Left renal cortex interstitium (tissue), 4 donors: ENCODE measurements at regions not wholly inside any gene's neighbourhood (a gene's known extent, or its start where the extent isn't known, plus 50 kb on each side); places are given as distances from the start of the nearest gene placed in this dataset.
"Not testable (repeated sequence)": the region's sequence is repeated elsewhere in the genome, so short reads cannot be mapped to it uniquely, and the experiment has no call there.

Source experiments
- DNase-seq, 4 donors: peaks; one replicate each; pipeline ENCODE4 v3.0.0-alpha.2; 2013; ENCODE audit warnings: low read depth in 4 of 4, low spot score in 2 of 4, missing footprints in 1 of 4

DNA sequence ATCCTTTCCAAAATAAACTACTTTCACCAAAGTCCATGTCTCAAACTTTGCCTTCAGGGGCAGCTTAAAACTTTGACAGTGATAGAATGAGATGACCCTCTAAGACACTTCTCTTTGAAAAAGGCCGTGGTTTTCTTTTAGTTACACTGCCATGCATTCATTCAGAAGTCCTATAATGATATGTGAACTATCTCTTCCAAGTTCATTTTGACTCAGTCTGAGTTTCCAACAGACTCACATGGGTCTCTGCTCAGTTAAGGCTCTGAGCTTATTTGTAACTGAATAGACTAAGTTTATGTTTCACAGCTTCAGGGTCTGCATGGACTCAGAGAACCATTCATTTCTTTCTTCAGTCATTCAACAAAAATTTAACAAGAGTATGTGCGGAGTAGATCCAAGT is 208.9 kb upstream of the PRSS1 start:
- no peak for DNase-seq

DNA sequence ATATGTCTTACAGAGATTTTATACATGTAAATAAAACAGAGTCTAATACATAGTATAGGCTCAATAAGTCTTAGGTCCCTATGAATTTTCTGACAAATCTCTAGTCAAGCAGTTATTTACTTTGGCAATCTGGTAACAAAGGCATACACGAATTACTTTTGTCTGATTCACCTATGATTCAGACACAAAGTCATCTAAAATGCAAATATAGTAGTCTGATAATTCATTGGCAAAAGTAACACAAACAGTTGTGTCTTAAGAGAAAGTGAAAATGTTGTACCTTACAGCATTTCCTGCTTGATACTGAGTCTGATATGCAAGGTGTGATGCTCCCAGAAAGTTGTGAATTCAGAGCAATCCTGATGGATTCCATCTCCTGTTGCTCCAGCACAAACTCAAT is 209.4 kb upstream of the PRSS1 start:
- DNase-seq = no peak

DNA sequence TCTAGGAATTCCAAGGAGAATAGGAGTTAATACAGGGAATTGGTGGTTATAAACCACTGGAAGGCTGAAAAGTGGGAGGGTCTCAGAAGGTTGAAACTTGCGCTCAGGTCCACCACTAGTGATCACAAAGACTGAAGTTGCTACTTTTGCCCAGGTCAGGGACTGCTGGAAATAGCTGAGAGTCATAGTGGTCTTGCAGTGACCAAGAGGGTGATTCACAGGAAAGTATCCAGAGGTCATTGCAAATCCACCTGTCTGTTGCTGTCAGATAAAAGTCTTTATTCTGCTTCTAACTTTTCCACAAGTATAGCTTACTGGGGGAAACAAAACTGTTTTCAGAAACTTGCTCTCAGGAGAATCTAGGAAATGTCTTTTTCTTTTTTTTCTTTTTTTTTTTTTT is 211.5 kb upstream of the PRSS1 start:
- DNase-seq = no peak

DNA sequence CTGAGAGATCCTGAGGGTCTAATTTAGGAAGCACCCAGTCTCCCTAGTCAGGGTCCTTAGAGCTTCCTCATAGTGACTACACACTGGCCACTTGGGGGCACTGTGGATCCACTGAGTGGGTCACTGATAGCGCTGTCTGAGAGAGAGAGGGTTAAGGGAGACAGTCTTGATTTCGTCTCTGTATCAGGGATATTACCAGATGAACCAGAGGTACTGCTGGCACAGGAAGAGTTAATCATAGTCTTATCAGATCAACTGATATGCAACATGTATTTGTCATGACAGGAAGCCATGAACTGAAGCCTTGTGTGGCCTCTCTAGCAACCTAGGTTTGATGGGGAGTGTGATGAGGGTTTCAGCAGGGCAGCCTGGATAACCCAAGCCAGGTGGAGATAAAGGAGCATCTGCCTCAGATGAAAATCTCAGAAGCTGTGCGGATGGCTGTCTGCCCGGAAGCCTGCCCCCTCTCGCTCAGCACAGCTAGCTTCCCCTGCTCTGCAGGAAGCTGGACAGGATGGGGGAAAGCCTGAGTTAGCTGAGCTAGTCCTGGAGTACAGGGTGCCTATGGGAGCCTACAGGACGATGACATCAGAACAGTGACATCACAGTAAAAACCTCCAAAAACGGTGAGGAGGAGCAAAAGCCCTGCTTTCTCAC is 214.0 kb upstream of the PRSS1 start:
- DNase-seq = peak in 1 of 4 donors; percentile 57

DNA sequence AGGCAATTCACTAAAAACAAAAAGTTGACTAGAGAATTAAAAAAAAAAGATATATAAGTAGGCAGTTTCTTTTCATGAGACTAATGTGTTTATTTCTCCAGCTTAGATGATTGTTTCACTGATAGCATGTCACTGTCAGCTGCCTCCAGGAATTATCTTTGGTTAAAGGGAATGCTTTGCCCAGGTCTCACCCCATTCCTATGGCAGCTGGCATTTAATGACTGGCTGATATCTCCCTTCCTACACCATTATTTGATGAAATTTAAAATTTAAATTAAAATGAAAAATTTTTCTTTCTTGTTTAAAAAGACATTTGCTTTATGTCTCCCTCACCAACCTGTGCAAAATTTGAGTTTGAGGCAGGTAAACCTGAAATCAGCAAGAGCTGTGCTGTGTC is 214.5 kb upstream of the PRSS1 start:
- no peak for DNase-seq

DNA sequence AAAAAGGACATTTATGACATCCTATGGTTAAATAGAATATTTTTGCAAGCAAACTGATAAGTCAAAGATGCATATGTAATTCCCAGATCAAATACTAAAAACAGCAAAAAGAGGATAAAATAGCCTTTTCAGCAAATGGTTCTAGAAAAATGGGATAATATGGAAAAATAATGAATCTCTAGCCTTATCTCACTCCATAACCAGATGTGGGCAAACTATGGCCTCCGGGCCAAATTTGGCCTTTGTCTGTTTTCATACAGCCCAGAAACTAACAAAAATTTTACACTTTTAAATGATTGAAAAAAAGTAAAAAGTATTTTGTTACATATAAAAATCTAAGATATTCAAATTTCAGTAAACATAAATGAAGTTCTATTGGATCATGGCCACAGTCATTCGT is 215.4 kb upstream of the PRSS1 start:
- DNase-seq = no peak

DNA sequence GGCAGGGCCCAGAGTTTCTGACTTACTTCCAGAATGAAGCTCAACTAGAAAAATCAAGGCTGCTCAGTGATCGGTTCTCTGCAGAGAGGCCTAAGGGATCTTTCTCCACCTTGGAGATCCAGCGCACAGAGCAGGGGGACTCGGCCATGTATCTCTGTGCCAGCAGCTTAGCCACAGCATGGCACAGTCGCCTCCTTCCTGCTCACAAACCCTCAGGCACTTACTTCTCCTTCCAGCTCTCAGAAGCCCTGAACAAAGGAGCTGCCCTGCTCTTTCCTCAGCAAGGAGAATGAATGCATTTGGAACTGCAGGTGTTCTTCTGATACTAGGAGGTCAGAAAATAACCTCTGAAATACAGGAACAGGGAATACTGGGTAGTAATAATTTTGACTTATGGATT is 219.7 kb upstream of the PRSS1 start:
- no peak for DNase-seq

DNA sequence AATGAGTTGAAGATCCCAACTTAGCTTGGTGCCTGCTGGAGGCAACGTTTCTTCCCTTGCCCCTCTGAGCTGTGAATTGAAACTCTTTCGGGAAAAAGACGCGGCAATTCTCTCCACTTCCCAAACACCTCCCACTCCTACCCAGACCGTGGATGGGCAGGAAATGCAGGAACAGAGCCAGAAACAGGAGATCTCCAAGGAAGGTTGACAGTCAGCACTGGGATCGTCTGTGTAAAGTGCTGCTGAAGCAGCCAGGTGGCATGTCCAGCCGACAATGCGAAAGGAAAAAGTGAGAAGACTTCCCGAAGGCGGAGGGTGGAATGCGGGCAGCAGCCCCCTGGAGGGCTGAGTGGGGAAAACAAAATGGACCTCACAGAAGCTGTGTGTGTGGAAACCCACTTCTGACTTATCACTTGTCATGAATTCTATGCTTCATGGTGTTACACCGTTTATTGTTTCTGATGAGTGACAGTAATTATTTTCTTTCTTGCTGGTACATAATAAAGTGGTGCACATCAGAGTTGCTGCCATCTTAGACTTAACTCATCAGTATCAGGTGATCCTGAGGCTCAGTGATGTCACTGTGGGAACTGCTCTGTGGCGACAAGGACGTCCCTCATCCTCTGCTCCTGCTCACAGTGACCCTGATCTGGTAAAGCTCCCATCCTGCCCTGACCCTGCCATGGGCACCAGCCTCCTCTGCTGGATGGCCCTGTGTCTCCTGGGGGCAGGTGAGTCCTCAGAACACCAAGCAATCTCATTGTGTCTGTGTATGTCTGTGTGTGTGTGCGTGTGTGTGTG is 220.5 kb upstream of the PRSS1 start:
- no peak for DNase-seq

DNA sequence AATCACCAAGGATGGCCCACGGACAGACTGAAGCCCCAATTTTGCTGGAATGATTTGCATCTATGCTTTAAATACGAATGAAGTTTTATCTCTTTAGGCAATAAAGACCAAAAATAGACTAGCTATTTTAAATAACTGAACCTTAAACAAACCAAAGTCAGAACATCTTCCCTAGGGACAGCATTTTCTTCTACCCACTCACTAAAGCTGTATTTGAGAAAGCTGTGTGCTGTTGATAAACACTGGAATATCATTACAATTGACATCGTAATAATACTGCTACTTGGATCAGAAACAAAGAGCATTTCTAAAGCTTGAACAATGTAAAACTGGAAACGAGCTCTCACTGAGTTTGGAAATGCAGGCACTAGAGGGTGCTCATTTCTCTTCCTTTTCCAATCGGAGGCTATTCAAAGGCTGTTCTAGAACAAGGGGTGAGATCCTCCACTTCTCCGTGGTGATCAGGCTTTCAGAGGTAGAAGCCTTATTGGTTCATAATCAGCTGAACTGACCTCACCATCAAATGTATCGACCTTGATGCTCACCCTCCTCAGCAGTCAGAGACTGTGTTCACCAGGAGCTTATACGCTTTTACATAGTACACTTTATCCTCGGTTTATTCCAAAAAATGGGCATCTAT is 225.3 kb upstream of the PRSS1 start:
- no peak for DNase-seq

DNA sequence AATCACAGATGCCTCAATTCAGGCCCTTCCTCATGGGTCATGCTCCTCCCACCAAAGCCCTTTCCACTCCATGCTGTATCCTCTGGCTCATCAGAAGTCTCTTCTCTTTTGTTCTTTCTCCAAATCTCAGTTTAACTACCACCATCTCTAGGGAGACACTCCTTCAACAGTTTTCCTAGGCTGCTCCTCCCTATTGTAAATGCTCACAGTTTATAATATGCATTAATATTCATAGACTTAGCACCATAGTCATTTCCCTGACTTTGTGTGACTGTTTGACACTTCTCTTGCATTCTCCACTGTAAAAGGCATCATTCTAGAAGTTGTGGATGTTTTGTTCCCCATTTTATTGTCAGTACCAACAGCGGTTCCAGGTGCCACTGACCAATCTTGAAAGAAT is 226.5 kb upstream of the PRSS1 start:
- DNase-seq = no peak

DNA sequence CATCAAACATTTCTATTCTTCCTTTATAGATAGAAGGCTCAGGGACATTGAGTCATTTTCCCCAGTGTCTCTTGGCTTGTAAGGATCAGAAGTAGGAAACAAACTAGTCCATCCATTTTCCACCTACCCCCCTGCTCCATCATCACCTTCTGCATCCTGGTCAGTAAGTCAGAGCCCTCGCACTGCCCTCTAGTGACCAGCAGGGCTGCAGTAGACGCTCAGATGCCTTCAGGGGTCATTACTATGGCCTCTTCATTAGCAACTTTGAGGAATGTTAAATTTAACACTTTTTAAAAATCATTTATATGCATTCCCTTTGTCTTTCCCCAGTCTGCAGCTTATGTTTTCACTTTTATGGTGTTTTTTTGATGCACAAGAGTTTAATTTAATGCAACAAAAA is 228.4 kb upstream of the PRSS1 start:
- not testable (repeated sequence) for DNase-seq

DNA sequence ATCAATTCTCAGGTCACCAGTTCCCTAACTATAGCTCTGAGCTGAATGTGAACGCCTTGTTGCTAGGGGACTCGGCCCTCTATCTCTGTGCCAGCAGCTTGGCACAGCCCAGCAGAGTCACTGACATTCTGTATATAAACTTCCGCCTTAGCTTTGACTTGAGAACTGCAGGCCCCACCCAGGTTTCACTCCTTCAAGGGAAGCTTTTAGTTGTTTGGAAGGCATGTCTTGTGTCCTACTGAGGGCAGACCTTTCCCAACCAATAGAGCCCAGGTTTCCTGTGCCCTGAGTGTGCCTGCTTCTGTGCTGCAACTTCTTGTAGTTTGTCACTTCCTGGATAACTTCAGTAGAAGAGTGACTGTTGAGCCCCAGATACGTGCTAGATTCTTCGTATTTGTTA is 228.8 kb upstream of the PRSS1 start:
- DNase-seq = not testable (repeated sequence)

DNA sequence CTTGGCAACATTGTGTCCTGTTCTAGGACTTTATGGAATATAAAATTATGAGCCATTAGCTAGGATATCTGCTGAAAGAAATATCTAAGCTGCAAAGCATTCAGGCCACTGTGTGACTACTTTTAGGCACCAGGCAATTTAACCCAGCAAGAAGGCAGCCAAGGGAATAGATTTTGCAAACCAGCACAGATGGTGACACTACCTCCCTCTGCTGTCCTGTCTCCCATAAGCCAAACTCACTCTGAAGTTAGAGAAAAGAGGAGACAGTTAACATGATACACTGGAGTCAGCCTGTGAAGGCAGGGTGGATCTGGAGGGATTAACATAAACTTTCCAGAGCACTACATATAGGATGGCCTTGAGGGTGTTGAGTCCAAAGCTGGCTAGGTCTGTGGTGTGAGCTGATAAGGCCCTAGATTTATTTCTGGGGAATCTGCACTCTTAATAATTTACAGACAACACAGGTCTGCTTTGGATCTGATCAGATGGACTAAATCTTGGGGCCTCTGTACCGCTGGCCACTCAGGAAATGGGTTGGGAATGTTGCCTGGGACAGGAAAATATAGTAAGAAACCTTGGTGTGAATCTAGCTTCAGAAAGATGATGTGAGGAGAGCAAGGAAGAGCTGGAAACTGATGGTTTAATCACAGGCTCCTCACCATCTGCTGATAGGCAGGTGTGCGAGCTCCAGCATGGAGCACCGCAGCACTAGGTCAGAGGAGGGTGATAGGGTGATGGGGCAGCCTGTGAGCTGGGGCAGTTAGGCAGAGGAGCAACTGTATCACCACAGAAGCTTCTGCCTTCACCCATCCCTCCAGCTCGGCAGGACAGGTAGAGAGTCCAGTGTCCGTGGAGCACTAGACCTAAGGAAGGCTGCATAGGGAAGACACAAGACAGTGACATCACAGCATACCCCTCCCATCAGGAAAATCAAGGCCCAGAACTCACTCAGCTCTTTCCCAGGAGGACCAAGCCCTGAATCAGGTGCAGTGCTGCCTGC is 229.9 kb upstream of the PRSS1 start:
- no peak for DNase-seq

DNA sequence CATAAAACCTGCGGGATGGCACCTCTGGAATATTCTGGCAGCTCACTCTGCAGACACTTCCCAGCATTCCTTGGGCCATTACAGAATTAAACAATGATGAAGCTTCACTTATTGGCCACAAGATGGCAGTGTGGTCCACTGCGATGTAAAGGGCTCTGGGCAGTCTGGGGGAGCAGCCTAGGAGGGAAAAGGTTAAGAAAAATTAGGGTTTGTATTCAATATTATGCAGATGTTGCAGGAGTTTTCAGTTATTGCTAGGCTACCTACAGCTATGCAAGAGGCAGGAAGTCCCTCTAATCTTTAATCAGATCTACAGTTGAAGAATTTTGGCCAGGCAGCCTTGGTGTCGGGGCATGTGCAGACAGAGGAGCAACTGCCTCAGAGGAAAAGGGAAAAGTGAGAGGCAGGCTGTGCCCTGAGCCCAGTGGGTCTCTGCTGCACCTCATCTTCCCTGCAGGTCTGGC is 233.2 kb upstream of the PRSS1 start:
- DNase-seq = peak in 1 of 4 donors; percentile 63

DNA sequence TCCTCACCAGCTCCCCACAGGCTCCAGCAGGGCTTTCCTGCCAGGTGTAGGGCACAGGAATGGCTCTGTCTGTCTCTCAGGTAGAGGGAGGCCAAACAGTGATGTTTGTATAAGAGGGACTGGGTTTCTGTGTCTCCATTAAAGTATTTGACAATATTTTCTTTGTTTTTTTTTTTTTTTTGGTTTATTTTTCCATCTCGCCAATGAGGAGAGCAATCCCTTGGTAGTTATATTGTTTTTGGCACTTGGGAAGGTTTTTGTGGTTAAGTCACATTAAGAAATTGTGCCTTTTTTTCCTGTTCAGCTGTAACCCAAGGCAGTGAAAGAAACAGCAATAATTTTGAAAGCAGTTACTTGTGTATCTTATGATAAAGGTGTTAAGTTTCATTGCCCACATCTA is 234.6 kb upstream of the PRSS1 start:
- not testable (repeated sequence) for DNase-seq

DNA sequence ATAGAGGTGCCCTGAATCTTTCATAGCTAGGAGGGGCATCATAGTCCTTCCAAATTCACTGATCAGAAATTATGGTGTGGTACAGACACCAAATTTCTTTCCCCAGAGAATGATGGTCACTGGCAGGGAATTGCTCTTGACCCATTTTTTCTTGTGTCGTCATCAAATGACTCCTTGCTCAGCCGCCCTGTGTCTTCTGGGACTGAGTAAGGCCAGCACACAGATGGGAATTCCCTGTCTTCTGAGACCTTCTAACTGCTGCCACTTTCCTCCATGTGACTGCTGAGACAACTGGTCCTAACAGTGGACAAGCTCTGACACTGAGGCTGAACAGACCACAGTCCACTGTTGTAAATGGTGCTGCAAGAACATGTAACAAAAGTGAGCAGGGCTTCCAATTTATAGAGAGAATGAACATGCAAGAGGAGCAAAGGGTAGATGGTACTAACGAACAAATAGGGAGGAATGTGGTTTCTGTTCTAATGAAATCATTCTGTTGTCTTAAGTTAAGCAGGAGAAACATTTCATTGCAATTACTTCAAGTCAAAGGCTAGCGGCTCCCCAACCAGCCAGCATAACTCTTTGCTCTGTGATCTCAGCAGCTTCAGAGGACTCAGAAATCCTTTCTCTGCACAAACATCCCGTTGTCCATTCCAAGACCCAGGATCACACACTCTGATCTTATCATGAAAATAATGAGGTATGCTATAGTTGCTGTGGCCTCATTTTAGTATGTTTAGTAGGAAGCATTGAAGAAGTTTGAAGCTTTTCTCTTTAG is 235.9 kb upstream of the PRSS1 start:
- DNase-seq = no peak

DNA sequence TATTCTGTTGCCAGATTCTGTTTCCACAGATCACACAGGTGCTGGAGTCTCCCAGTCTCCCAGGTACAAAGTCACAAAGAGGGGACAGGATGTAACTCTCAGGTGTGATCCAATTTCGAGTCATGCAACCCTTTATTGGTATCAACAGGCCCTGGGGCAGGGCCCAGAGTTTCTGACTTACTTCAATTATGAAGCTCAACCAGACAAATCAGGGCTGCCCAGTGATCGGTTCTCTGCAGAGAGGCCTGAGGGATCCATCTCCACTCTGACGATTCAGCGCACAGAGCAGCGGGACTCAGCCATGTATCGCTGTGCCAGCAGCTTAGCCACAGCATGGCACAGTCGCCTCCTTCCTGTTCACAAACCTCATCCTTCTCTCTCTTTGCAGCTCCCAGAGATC is 237.5 kb upstream of the PRSS1 start:
- DNase-seq = no peak

DNA sequence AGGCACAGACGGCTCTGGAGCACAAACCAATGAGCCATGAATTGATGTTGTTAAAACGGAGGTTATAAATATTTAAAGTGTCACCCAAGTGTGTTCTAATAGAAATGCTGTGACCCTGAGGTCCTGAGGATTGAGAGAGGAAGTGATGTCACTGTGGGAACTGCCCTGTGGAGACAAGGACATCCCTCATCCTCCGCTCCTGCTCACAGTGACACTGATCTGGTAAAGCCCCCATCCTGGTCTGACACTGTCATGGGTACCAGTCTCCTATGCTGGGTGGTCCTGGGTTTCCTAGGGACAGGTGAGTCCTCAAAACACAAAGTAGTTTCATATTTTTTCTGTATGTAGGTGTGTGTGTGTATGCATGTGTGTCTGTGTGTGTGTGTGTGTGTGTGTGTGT is 237.9 kb upstream of the PRSS1 start:
- DNase-seq = no peak

DNA sequence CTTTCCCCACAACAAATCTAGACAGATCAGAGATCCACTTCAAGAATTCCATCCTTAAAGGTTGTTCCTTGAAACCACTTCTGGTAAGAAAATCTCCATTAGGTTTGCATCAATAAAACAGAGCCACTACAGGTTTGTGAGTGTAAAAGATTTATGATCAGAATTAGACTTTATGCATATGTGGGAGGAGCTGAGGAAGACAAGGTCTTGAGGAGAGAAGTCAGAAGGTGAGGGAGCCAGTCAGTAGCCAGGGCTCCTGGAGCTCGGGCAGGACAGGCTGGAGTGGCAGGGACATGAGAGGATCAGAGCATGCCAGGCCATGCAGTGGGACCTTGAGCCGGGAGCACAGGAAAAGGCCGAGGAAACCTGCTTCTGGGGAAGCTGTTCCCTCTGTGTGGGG is 240.0 kb upstream of the PRSS1 start:
- not testable (repeated sequence) for DNase-seq

DNA sequence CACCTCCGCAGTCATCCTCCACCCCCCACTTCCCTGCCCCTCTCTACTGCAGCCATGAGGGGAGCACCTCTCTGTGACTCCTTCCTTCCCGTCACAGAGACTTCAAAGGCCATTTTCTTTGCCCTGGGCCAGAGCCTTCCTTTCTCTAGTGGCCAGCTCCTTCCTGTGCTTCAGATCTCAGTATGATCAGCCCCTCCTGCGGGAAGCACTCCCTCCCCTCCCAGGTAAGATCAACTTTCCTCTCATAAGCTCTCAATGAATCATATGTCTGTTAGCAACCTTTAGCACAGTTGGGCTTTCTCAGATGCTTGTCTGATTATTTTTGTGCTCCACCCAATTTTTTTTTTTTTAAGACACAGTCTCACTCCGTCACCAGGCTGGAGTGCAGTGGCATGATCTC is 241.0 kb upstream of the PRSS1 start:
- DNase-seq = no peak
